ENCODE measurements at regions not wholly inside any gene's neighbourhood (a gene's known extent, or its start where the extent isn't known, plus 50 kb on each side); places are given as distances from the start of the nearest gene placed in this dataset.

GRCh38 chr4:138668309-138668708 is 347.3 kb upstream of the NOCT start:
- no peak for TF ChIP-seq POLR2A (IDR thresholded peaks at IDR 0.05; ENCODE audit: extremely low read depth, insufficient read length)
- TF ChIP-seq MAX (IDR thresholded peaks at IDR 0.05; ENCODE audit: low read depth, low read length): no peak
- no peak for TF ChIP-seq MYC (IDR thresholded peaks at IDR 0.05; ENCODE audit: low read depth, low read length)
- no peak for TF ChIP-seq CTCF (IDR thresholded peaks at IDR 0.05; ENCODE audit: low read depth, low read length)
- no peak overlapping the region for H3K4me3 ChIP-seq (ENCODE audit: low read depth, low read length)
- no peak for DNase-seq (ENCODE audit: low read depth)

- no peak for DNase-seq (ENCODE audit: low read depth)
Measured at GRCh38 chr4:138666366-138666765, 349.2 kb upstream of the NOCT start.

GRCh38 chr4:138665851-138666250 is 349.7 kb upstream of the NOCT start:
- H3K4me3 ChIP-seq (ENCODE audit: low read depth, low read length): no peak overlapping the region
- no peak for DNase-seq (ENCODE audit: low read depth)
- TF ChIP-seq CTCF (IDR thresholded peaks at IDR 0.05; ENCODE audit: low read depth, low read length) (no peak), MYC (IDR thresholded peaks at IDR 0.05; ENCODE audit: low read depth, low read length) (no peak), POLR2A (IDR thresholded peaks at IDR 0.05; ENCODE audit: extremely low read depth, insufficient read length) (no peak), MAX (IDR thresholded peaks at IDR 0.05; ENCODE audit: low read depth, low read length) (no peak)

More at GRCh38 chr4:138666366-138666765, 349.2 kb upstream of the NOCT start:
- no peak for TF ChIP-seq MAX (IDR thresholded peaks at IDR 0.05; ENCODE audit: low read depth, low read length)
- no peak for TF ChIP-seq CTCF (IDR thresholded peaks at IDR 0.05; ENCODE audit: low read depth, low read length)
- no peak for TF ChIP-seq POLR2A (IDR thresholded peaks at IDR 0.05; ENCODE audit: extremely low read depth, insufficient read length)
- H3K4me3 ChIP-seq (ENCODE audit: low read depth, low read length): no peak overlapping the region

GRCh38 chr4:138663883-138664282 is 351.7 kb upstream of the NOCT start:
- DNase-seq (ENCODE audit: low read depth): no peak
- TF ChIP-seq POLR2A (IDR thresholded peaks at IDR 0.05; ENCODE audit: extremely low read depth, insufficient read length): no peak
- TF ChIP-seq MAX (IDR thresholded peaks at IDR 0.05; ENCODE audit: low read depth, low read length): no peak
- TF ChIP-seq MYC (IDR thresholded peaks at IDR 0.05; ENCODE audit: low read depth, low read length): no peak
- H3K4me3 ChIP-seq (ENCODE audit: low read depth, low read length): no peak overlapping the region

- H3K4me3 ChIP-seq (ENCODE audit: low read depth, low read length): no peak overlapping the region
- no peak for DNase-seq (ENCODE audit: low read depth)
- TF ChIP-seq MAX (IDR thresholded peaks at IDR 0.05; ENCODE audit: low read depth, low read length) (no peak), MYC (IDR thresholded peaks at IDR 0.05; ENCODE audit: low read depth, low read length) (no peak)
Measured at GRCh38 chr4:138659812-138660316, 355.7 kb upstream of the NOCT start.

- H3K4me3 ChIP-seq (ENCODE audit: low read depth, low read length): no peak overlapping the region
- no peak for TF ChIP-seq MYC (IDR thresholded peaks at IDR 0.05; ENCODE audit: low read depth, low read length)
- no peak for TF ChIP-seq CTCF (IDR thresholded peaks at IDR 0.05; ENCODE audit: low read depth, low read length)
- no peak for TF ChIP-seq POLR2A (IDR thresholded peaks at IDR 0.05; ENCODE audit: extremely low read depth, insufficient read length)
- no peak for TF ChIP-seq MAX (IDR thresholded peaks at IDR 0.05; ENCODE audit: low read depth, low read length)
- DNase-seq (ENCODE audit: low read depth): no peak
Measured at GRCh38 chr4:138659037-138659811, 356.4 kb upstream of the NOCT start.
